SU-DHL-6 (cell line): ENCODE measurements at regions not wholly inside any gene's neighbourhood (a gene's known extent, or its start where the extent isn't known, plus 50 kb on each side); places are given as distances from the start of the nearest gene placed in this dataset.

Experiments used
- H2AFZ ChIP-seq: fragments of 200-600 bp; sonication (generic); 2 replicates; pipeline ENCODE4 v1.6.1; 2014; ENCODE audit warnings: low read depth, mild to moderate bottlenecking, moderate library complexity, mixed read lengths, antibody characterized with exemption, low read length; ENCODE audit not compliant: severe bottlenecking
- H3F3A ChIP-seq: fragments of 200-600 bp; shearing (Covaris generic); 2 replicates; pipeline ENCODE4 v1.6.0; 2016; ENCODE audit warnings: antibody characterized with exemption, mild to moderate bottlenecking; ENCODE audit not compliant: insufficient read depth
- H3K27ac ChIP-seq: fragments of 200-600 bp; sonication (generic); 2 replicates; pipeline ENCODE4 v1.5.1; 2016; ENCODE audit warnings: low read depth, mild to moderate bottlenecking, low read length, moderate library complexity, mixed read lengths
- H3K27me3 ChIP-seq: fragments of 200-600 bp; sonication (generic), shearing (Covaris generic); 2 replicates; pipeline ENCODE4 v1.6.0; 2014; ENCODE audit warnings: mild to moderate bottlenecking, low read length
- H3K36me3 ChIP-seq: fragments of 200-600 bp; sonication (generic); 2 replicates; pipeline ENCODE4 v1.6.1; 2014; ENCODE audit warnings: mild to moderate bottlenecking, low read length, mixed read lengths
- H3K4me2 ChIP-seq: fragments of 300-600, 200-600 bp; shearing (Covaris generic), sonication (generic); 2 replicates; pipeline ENCODE4 v1.6.0; 2014; ENCODE audit warnings: low read length, low read depth, mild to moderate bottlenecking; ENCODE audit not compliant: poor library complexity, severe bottlenecking
- H3K4me3 ChIP-seq: fragments of 200-600 bp; sonication (generic); 2 replicates; pipeline ENCODE4 v1.5.1; 2014; ENCODE audit warnings: antibody characterized with exemption, low read length, mild to moderate bottlenecking, mixed read lengths; ENCODE audit not compliant: insufficient read depth, poor library complexity, severe bottlenecking
- H3K79me2 ChIP-seq: fragments of 200-600 bp; sonication (generic); 2 replicates; pipeline ENCODE4 v1.6.1; 2014; ENCODE audit warnings: mild to moderate bottlenecking, low read length, moderate library complexity; ENCODE audit not compliant: insufficient read depth
- H3K9ac ChIP-seq: fragments of 200-600 bp; sonication (generic); 2 replicates; pipeline ENCODE4 v1.7.0; 2014; ENCODE audit warnings: mild to moderate bottlenecking, low read length
- H3K9me2 ChIP-seq: fragments of 200-600 bp; sonication (generic); replicated peaks from 2 replicates; pipeline ENCODE4 v1.6.1; 2014; ENCODE audit warnings: low read length; ENCODE audit not compliant: insufficient read depth
- H3K9me3 ChIP-seq: fragments of 200-600 bp; sonication (generic); 2 replicates; pipeline ENCODE4 v1.6.1; 2014; ENCODE audit warnings: low read length, mixed read lengths; ENCODE audit not compliant: insufficient read depth
- H4K20me1 ChIP-seq: fragments of 200-600 bp; sonication (generic); 2 replicates; pipeline ENCODE4 v1.6.1; 2014; ENCODE audit warnings: low read depth, mild to moderate bottlenecking, antibody characterized with exemption, low read length, moderate library complexity, mixed read lengths
- EZH2phosphoT487 ChIP-seq: fragments of 200-600 bp; sonication (generic), shearing (Covaris generic); conservative IDR thresholded peaks from 2 replicates; pipeline ENCODE4 v1.6.1; 2018; ENCODE audit warnings: mild to moderate bottlenecking, antibody characterized with exemption, low read length, moderate library complexity, mixed read lengths
- TF ChIP-seq, protein P1 (sequence below): fragments of 200-600 bp; sonication (generic); IDR thresholded peaks from one replicate; pipeline ENCODE4 v1.5.1; 2017; ENCODE audit warnings: antibody characterized with exemption, mild to moderate bottlenecking, low read length, moderate library complexity; ENCODE audit not compliant: insufficient read depth, poor library complexity, severe bottlenecking

DNA sequence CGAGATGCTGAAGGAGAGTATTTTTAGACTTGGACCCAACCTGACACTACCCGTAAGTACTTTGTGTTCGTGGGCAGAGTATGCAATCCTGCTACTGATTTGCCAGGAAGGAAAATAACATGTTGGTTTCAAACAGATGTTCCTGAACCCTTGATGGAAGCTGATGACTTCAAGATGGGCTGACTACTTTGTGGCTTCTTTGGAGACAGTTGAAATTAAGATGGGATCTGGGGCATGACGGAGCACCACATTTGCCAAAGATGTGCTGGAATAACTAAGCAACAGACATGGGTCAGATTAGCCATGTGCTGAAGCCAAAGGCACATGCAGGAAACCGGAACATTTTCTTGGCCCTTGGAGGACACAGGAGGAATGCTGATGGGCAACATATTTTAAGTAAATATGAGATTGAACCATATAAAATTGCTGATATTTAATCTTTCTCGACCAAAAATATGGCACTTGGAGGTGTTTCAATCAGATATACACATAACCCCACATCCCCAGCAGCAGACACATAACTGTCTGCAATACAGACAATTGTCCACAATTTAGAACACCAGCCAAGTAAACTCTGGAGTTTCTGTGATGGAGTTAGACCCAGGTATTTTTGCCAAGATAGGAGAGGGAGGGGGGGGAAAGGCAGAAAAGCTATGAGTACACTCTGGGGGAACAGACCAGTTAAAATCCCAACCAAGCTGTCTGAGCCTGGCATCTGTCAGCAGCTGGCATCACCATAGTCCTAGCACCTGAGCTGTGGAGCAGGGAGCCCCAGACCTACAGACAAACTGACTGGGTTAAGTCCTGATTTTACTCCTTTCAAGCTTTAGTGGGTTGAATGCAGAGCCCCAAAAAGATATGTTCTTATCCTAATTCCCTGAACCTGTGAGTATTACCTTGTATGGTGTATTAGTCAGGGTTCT, 329.4 kb upstream of the CDH5 start:
- Histone ChIP-seq H2AFZ (no peak overlapping the region), H3K27me3 (no peaks in the 10 kb centered on the region), H3K9me2 (no peaks in the 10 kb centered on the region), H3K4me2 (no peak overlapping the region), H3F3A (no peaks in the 10 kb centered on the region), H3K27ac (no peak overlapping the region), H3K9ac (no peak overlapping the region), H3K36me3 (no peaks in the 10 kb centered on the region), H3K9me3 (no peaks in the 10 kb centered on the region), H3K79me2 (no peaks in the 10 kb centered on the region), H4K20me1 (no peaks in the 10 kb centered on the region), H3K4me3 (no peak overlapping the region)
- no peak for TF ChIP-seq EZH2phosphoT487
- TF ChIP-seq, protein P1, sequence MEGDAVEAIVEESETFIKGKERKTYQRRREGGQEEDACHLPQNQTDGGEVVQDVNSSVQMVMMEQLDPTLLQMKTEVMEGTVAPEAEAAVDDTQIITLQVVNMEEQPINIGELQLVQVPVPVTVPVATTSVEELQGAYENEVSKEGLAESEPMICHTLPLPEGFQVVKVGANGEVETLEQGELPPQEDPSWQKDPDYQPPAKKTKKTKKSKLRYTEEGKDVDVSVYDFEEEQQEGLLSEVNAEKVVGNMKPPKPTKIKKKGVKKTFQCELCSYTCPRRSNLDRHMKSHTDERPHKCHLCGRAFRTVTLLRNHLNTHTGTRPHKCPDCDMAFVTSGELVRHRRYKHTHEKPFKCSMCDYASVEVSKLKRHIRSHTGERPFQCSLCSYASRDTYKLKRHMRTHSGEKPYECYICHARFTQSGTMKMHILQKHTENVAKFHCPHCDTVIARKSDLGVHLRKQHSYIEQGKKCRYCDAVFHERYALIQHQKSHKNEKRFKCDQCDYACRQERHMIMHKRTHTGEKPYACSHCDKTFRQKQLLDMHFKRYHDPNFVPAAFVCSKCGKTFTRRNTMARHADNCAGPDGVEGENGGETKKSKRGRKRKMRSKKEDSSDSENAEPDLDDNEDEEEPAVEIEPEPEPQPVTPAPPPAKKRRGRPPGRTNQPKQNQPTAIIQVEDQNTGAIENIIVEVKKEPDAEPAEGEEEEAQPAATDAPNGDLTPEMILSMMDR = no peak

DNA sequence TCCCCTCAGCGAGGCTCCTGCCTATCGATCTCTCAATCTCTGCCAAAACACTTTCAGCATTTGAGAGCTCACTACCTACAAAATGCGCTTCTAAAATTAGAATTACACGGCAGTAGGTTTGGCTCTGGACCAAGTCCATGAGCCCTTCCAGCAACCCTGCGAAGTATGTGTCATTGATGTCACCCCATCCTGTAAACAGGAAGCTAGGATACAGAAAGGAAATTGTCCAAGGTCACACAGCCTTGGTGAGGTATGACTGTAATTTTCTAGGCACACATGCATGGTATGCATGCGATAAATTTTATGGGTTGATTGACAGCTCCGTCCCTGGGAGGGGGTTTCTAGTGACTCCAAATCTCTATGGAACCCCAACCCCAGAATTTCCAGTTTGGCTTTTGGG, 330.3 kb upstream of the CDH5 start:
- H4K20me1 ChIP-seq = no peaks in the 10 kb centered on the region
- no peak overlapping the region for H3K9ac ChIP-seq
- no peak for TF ChIP-seq EZH2phosphoT487
- TF ChIP-seq, protein P1 = no peak
- H3K9me2 ChIP-seq = no peaks in the 10 kb centered on the region
- H3K4me3 ChIP-seq = no peak overlapping the region
- H2AFZ ChIP-seq = no peak overlapping the region
- H3K4me2 ChIP-seq = no peak overlapping the region
- H3K79me2 ChIP-seq = no peaks in the 10 kb centered on the region
- H3F3A ChIP-seq = no peaks in the 10 kb centered on the region
- no peak overlapping the region for H3K27ac ChIP-seq
- H3K36me3 ChIP-seq = no peaks in the 10 kb centered on the region
- no peaks in the 10 kb centered on the region for H3K27me3 ChIP-seq
- H3K9me3 ChIP-seq = no peaks in the 10 kb centered on the region

DNA sequence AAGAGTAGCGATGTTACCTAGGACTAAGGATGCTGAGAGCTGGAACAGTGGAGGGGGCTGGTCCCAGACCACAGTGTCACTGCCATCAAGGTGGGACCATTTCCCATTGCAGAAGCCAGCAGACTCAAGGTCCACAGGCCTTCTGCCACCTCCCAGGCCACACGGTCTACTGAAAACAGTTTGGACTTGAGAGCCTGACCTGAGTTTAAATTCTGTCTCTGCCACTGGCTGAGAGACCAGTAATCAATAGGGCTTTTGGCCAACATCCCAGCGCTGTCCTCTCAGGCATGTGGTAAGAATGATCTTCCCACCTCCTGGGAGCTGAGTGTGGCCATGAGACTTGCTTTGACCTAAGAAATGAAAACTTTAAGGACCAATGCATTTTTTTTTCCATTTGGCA, 331.4 kb upstream of the CDH5 start:
- H3F3A ChIP-seq = no peaks in the 10 kb centered on the region
- no peaks in the 10 kb centered on the region for H3K79me2 ChIP-seq
- no peak overlapping the region for H3K27ac ChIP-seq
- no peaks in the 10 kb centered on the region for H3K9me2 ChIP-seq
- H2AFZ ChIP-seq = no peak overlapping the region
- H3K27me3 ChIP-seq = no peaks in the 10 kb centered on the region
- H3K9ac ChIP-seq = no peak overlapping the region
- H3K9me3 ChIP-seq = no peaks in the 10 kb centered on the region
- no peaks in the 10 kb centered on the region for H3K36me3 ChIP-seq
- TF ChIP-seq EZH2phosphoT487 = no peak
- TF ChIP-seq, protein P1 = no peak
- H4K20me1 ChIP-seq = no peaks in the 10 kb centered on the region
- no peak overlapping the region for H3K4me2 ChIP-seq
- no peak overlapping the region for H3K4me3 ChIP-seq
